HG03342 (cell line): ENCODE measurements at regions not wholly inside any gene's neighbourhood (a gene's known extent, or its start where the extent isn't known, plus 50 kb on each side); places are given as distances from the start of the nearest gene placed in this dataset.
A peak's percentile ranks its signal among the peaks of the same experiment; 100 is the strongest.

Experiments
- ATAC-seq: cut with Tn5 transposase; IDR thresholded peaks from one replicate; pipeline ENCODE4 v1.9.1; 2021; ENCODE audit warnings: mild to moderate bottlenecking, moderate library complexity; ENCODE audit not compliant: unreplicated experiment

- ATAC-seq: no peak
These were observed 52.4 kb upstream of the SERINC1 start for GRCh38 chr6:122524056-122524455.

GRCh38 chr6:122530440-122531046 is 58.9 kb upstream of the SERINC1 start:
- ATAC-seq: peak; percentile 97

- ATAC-seq: no peak
These were observed 61.9 kb upstream of the PKIB start for GRCh38 chr6:122548281-122548680.

- ATAC-seq: no peak
These were observed 61.4 kb upstream of the PKIB start for GRCh38 chr6:122548820-122549219.

GRCh38 chr6:122553697-122554096 is 56.5 kb upstream of the PKIB start:
- ATAC-seq: no peak

GRCh38 chr6:122555561-122555960 is 54.6 kb upstream of the PKIB start:
- ATAC-seq: no peak

GRCh38 chr6:122558080-122558479 is 52.1 kb upstream of the PKIB start:
- ATAC-seq: no peak
